ENCODE measurements at regions not wholly inside any gene's neighbourhood (a gene's known extent, or its start where the extent isn't known, plus 50 kb on each side); places are given as distances from the start of the nearest gene placed in this dataset.

DNA sequence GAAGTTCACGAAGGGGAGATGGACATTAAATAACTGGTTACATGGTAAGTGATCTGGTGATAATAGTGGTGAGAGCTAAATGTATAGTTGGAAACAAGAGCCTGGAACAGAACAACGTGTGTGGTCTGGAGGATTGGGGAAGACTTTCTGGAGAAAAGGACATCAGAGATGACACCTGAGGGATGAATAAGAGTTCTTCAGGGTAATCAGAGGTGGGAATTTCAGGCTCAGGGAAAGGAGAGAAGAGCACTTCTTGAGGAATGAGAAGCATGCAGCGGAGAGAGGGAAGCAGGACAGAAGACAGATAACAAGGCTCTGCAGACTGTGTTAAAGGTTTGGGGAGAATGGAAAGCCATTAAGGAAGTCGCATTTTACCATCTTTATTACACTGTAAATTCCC, 450.7 kb downstream of the TNS1 start:
- Histone ChIP-seq H3K4me2 (ENCODE audit: low read length) (peak overlapping the region; percentile 8), H3K14ac (ENCODE audit: low read length) (no peak overlapping the region), H3K4ac (ENCODE audit: low read depth, low read length) (no peak overlapping the region), H3K4me1 (ENCODE audit: control insufficient read depth in 1 of 2, insufficient read depth in 2 of 2, low read length in 2 of 2) (peaks cover 10 to 28% of the 10 kb centered on the region in 2 experiments), H2AFZ (ENCODE audit: insufficient read depth, low read length, poor library complexity) (no peak overlapping the region), H3K79me1 (ENCODE audit: low read length) (peaks cover 20% of the 10 kb centered on the region), H2AK5ac (ENCODE audit: low read length) (no peak overlapping the region), H3K9ac (ENCODE audit: low read length) (no peak overlapping the region), H4K91ac (ENCODE audit: low read depth, low read length) (no peak overlapping the region), H3K27ac (ENCODE audit: low read depth, low read length) (peak overlapping the region; percentile 89), H2BK120ac (ENCODE audit: insufficient read depth, low read length, poor library complexity) (peak overlapping the region; percentile 37), H3K4me3 (ENCODE audit: low read depth, low read length) (no peak overlapping the region), H3K79me2 (ENCODE audit: control insufficient read depth, insufficient read depth, low read length, poor library complexity) (no peaks in the 10 kb centered on the region), H4K8ac (ENCODE audit: low read depth, low read length) (no peak overlapping the region), H2BK12ac (ENCODE audit: low read length) (no peak overlapping the region), H3K36me3 (ENCODE audit: control insufficient read depth in 1 of 2, insufficient read depth in 2 of 2, low read length in 2 of 2) (no peaks in the 10 kb centered on the region), H2BK5ac (ENCODE audit: low read depth, low read length, poor library complexity) (peak overlapping the region; percentile 29), H3K23ac (ENCODE audit: low read length) (no peak overlapping the region), H3K27me3 (ENCODE audit: insufficient read depth, low read length) (no peaks in the 10 kb centered on the region), H3K9me3 (ENCODE audit: insufficient read depth, low read depth, low read length) (no peaks in the 10 kb centered on the region), H4K12ac (ENCODE audit: low read depth, low read length) (no peak overlapping the region), H3K18ac (ENCODE audit: low read length) (no peak overlapping the region)
- peak; percentile 50 to 71 for DNase-seq
- WGBS (ENCODE audit: extremely low coverage, insufficient coverage, insufficient read length): no CpG with 5 or more reads among the region's 4 CpGs

DNA sequence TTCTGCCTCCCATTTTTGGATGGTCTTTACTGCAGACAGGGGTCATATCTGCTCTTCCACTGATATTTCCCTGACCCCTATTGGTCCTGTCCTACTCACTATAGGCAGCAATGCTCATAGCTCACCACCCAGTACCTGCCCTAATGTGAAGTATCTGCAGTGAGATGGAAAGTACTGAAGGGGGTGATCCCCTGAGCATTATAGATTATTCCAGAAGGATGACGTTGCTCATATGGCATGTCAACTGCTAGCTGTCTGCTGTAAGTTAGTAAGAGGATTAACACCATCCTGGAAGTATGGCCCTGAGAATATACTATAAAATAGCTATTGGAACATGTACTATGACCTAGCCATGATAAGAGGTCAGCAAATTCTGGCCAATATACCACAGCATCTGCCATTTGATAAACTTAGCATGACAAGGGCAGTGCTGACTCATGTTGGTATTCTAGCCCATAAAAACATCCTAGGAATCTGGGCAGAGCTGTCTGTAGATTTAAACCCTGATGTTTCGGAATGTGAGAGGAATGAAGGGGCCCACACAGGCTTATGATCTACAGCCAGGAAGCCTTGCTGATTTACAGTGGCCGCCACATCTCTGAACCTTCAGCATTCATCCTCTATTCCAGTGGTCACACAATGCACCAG, 451.4 kb downstream of the TNS1 start:
- Histone ChIP-seq H4K8ac (ENCODE audit: low read depth, low read length) (peak overlapping the region; percentile 49), H2BK120ac (ENCODE audit: insufficient read depth, low read length, poor library complexity) (peak overlapping the region; percentile 56), H3K9me3 (ENCODE audit: insufficient read depth, low read depth, low read length) (no peaks in the 10 kb centered on the region), H4K12ac (ENCODE audit: low read depth, low read length) (no peak overlapping the region), H3K4me2 (ENCODE audit: low read length) (peak overlapping the region; percentile 8), H3K27ac (ENCODE audit: low read depth, low read length) (peak overlapping the region; percentile 89), H2AK5ac (ENCODE audit: low read length) (peak overlapping the region; percentile 60), H3K79me1 (ENCODE audit: low read length) (peaks cover 20% of the 10 kb centered on the region), H3K9ac (ENCODE audit: low read length) (no peak overlapping the region), H2BK12ac (ENCODE audit: low read length) (peak overlapping the region; percentile 85), H3K4me3 (ENCODE audit: low read depth, low read length) (no peak overlapping the region), H3K18ac (ENCODE audit: low read length) (no peak overlapping the region), H2BK5ac (ENCODE audit: low read depth, low read length, poor library complexity) (peak overlapping the region; percentile 84), H3K36me3 (ENCODE audit: control insufficient read depth in 1 of 2, insufficient read depth in 2 of 2, low read length in 2 of 2) (no peaks in the 10 kb centered on the region), H3K4ac (ENCODE audit: low read depth, low read length) (no peak overlapping the region), H3K4me1 (ENCODE audit: control insufficient read depth in 1 of 2, insufficient read depth in 2 of 2, low read length in 2 of 2) (peaks cover 10 to 28% of the 10 kb centered on the region in 2 experiments), H3K23ac (ENCODE audit: low read length) (no peak overlapping the region), H2AFZ (ENCODE audit: insufficient read depth, low read length, poor library complexity) (no peak overlapping the region), H3K14ac (ENCODE audit: low read length) (no peak overlapping the region), H3K79me2 (ENCODE audit: control insufficient read depth, insufficient read depth, low read length, poor library complexity) (no peaks in the 10 kb centered on the region), H3K27me3 (ENCODE audit: insufficient read depth, low read length) (no peaks in the 10 kb centered on the region), H4K91ac (ENCODE audit: low read depth, low read length) (peak overlapping the region; percentile 79)
- peak; percentile 81 to 93 for DNase-seq
- no CpG with 5 or more reads among the region's 3 CpGs for WGBS (ENCODE audit: extremely low coverage, insufficient coverage, insufficient read length)

DNA sequence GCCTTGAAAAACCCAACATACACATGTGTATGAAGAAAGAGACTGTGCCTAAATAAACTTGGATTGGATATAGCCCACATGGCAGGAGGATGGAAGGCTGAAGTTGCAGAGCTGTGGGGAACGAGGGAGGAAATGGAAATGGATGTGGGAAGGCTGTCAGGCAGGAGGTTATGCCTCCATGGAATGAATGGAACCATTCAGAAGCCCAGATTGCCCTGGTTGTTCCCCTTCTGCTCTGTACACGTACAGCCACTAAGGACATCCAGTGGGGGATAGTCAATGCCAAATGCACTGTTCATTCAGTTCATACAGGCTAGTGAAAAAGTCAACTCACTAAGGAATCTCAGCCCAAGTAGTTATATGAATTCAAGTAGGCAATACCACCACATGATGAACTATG, 463.7 kb downstream of the TNS1 start:
- H4K8ac ChIP-seq (ENCODE audit: low read depth, low read length): no peak overlapping the region
- no peak overlapping the region for H3K9ac ChIP-seq (ENCODE audit: low read length)
- no peak overlapping the region for H3K18ac ChIP-seq (ENCODE audit: low read length)
- no peaks in the 10 kb centered on the region for H3K9me3 ChIP-seq (ENCODE audit: insufficient read depth, low read depth, low read length)
- H3K79me1 ChIP-seq (ENCODE audit: low read length): no peaks in the 10 kb centered on the region
- H2BK120ac ChIP-seq (ENCODE audit: insufficient read depth, low read length, poor library complexity): no peak overlapping the region
- no peak for DNase-seq
- H3K14ac ChIP-seq (ENCODE audit: low read length): no peak overlapping the region
- H2AK5ac ChIP-seq (ENCODE audit: low read length): no peak overlapping the region
- no peaks in the 10 kb centered on the region for H3K79me2 ChIP-seq (ENCODE audit: control insufficient read depth, insufficient read depth, low read length, poor library complexity)
- no peak overlapping the region for H3K23ac ChIP-seq (ENCODE audit: low read length)
- no peak overlapping the region for H2AFZ ChIP-seq (ENCODE audit: insufficient read depth, low read length, poor library complexity)
- no peak overlapping the region for H3K4me3 ChIP-seq (ENCODE audit: low read depth, low read length)
- H2BK5ac ChIP-seq (ENCODE audit: low read depth, low read length, poor library complexity): no peak overlapping the region
- H3K4me1 ChIP-seq (ENCODE audit: control insufficient read depth in 1 of 2, insufficient read depth in 2 of 2, low read length in 2 of 2): no peaks in the 10 kb centered on the region
- whole genome bisulfite sequencing (ENCODE audit: extremely low coverage, insufficient coverage, insufficient read length): no CpG with 5 or more reads among the region's 2 CpGs
- H4K91ac ChIP-seq (ENCODE audit: low read depth, low read length): no peak overlapping the region
- H3K4ac ChIP-seq (ENCODE audit: low read depth, low read length): no peak overlapping the region
- no peak overlapping the region for H3K4me2 ChIP-seq (ENCODE audit: low read length)
- no peak overlapping the region for H3K27ac ChIP-seq (ENCODE audit: low read depth, low read length)
- no peaks in the 10 kb centered on the region for H3K27me3 ChIP-seq (ENCODE audit: insufficient read depth, low read length)
- no peak overlapping the region for H4K12ac ChIP-seq (ENCODE audit: low read depth, low read length)
- no peak overlapping the region for H2BK12ac ChIP-seq (ENCODE audit: low read length)
- H3K36me3 ChIP-seq (ENCODE audit: control insufficient read depth in 1 of 2, insufficient read depth in 2 of 2, low read length in 2 of 2): no peaks in the 10 kb centered on the region

DNA sequence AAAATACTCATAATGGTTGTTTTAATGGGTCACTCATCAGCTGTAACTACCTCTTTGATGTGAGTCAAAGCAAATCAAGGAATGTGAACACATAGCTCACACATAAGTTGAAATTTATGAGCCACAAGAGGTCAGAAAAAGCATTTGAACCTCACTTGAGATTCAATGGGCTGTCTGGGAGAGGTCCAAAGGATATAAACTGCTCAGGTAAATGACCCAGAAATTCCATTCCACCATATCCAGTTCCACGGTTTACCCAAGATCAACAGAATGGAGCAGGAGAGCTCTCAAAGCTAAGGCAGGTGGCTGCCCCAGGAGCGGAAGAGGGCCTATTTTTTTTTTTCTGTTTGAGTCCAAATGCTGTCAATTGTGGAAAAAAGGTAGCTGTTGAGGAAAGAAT, 464.1 kb downstream of the TNS1 start:
- Histone ChIP-seq H4K8ac (ENCODE audit: low read depth, low read length) (no peak overlapping the region), H2AFZ (ENCODE audit: insufficient read depth, low read length, poor library complexity) (no peak overlapping the region), H3K4me3 (ENCODE audit: low read depth, low read length) (no peak overlapping the region), H3K14ac (ENCODE audit: low read length) (no peak overlapping the region), H3K79me1 (ENCODE audit: low read length) (no peaks in the 10 kb centered on the region), H3K4me2 (ENCODE audit: low read length) (no peak overlapping the region), H4K12ac (ENCODE audit: low read depth, low read length) (no peak overlapping the region), H3K9me3 (ENCODE audit: insufficient read depth, low read depth, low read length) (no peaks in the 10 kb centered on the region), H3K4me1 (ENCODE audit: control insufficient read depth in 1 of 2, insufficient read depth in 2 of 2, low read length in 2 of 2) (no peaks in the 10 kb centered on the region), H3K23ac (ENCODE audit: low read length) (no peak overlapping the region), H3K36me3 (ENCODE audit: control insufficient read depth in 1 of 2, insufficient read depth in 2 of 2, low read length in 2 of 2) (no peaks in the 10 kb centered on the region), H2AK5ac (ENCODE audit: low read length) (no peak overlapping the region), H3K18ac (ENCODE audit: low read length) (no peak overlapping the region), H3K27ac (ENCODE audit: low read depth, low read length) (no peak overlapping the region), H2BK5ac (ENCODE audit: low read depth, low read length, poor library complexity) (no peak overlapping the region), H3K79me2 (ENCODE audit: control insufficient read depth, insufficient read depth, low read length, poor library complexity) (no peaks in the 10 kb centered on the region), H3K9ac (ENCODE audit: low read length) (no peak overlapping the region), H2BK120ac (ENCODE audit: insufficient read depth, low read length, poor library complexity) (no peak overlapping the region), H3K4ac (ENCODE audit: low read depth, low read length) (no peak overlapping the region), H2BK12ac (ENCODE audit: low read length) (no peak overlapping the region), H4K91ac (ENCODE audit: low read depth, low read length) (no peak overlapping the region), H3K27me3 (ENCODE audit: insufficient read depth, low read length) (no peaks in the 10 kb centered on the region)
- DNase-seq: no peak
- no CpG with 5 or more reads among the region's 2 CpGs for WGBS (ENCODE audit: extremely low coverage, insufficient coverage, insufficient read length)
